Panc1 (cell line): ENCODE measurements at regions not wholly inside any gene's neighbourhood (a gene's known extent, or its start where the extent isn't known, plus 50 kb on each side); places are given as distances from the start of the nearest gene placed in this dataset.

ENCODE experiments used
- ATAC-seq: fragments of 200-7000 bp; cut with Tn5 transposase; 2 replicates; pipeline ENCODE4 v1.9.1; 2020; ENCODE audit warnings: mild to moderate bottlenecking, moderate library complexity
- BruUV-seq: library from RNA; stranded (reverse); fragments of 400-500 nt; replicated peaks from 2 replicates; lab custom pipeline; 2021; lab: Mats Ljungman, UMichigan
- CTCF ChIA-PET: fragments of 300-600 bp; sonication (Branson Sonifier 250); formaldehyde crosslinking; loops from one replicate; lab custom pipeline; 2022; ENCODE audit warnings: antibody characterized with exemption; lab: Charles Lee
- POLR2A ChIA-PET: fragments of 300-600 bp; sonication (Branson Sonifier 250); formaldehyde crosslinking; loops from one replicate; lab custom pipeline; 2022; ENCODE audit warnings: antibody characterized with exemption; lab: Charles Lee
- DNase-seq: peaks from one replicate; pipeline ENCODE4 v3.0.0-alpha.2; 2010; ENCODE audit warnings: low read depth, low spot score
- H3K27ac ChIP-seq: 2 replicates; pipeline ENCODE4 v1.5.1; 2011; ENCODE audit warnings: mild to moderate bottlenecking, low read length, inconsistent platforms
- H3K27me3 ChIP-seq: fragments of 200-500 bp; sonication (Bioruptor generic); 2 replicates; pipeline ENCODE4 v1.6.0; 2014; ENCODE audit warnings: low read length, inconsistent platforms; ENCODE audit not compliant: control insufficient read depth, insufficient read depth
- H3K36me3 ChIP-seq: fragments of 200-500 bp; sonication (Bioruptor generic); 2 replicates; pipeline ENCODE4 v1.5.1; 2014; ENCODE audit warnings: inconsistent platforms, mild to moderate bottlenecking, low read length, moderate library complexity; ENCODE audit not compliant: control insufficient read depth, insufficient read depth
- H3K4me1 ChIP-seq: 2 replicates; pipeline ENCODE4 v1.5.1; 2011; ENCODE audit warnings: inconsistent platforms, mild to moderate bottlenecking, low read length, moderate library complexity; ENCODE audit not compliant: control insufficient read depth, insufficient read depth
- H3K4me3 ChIP-seq, 2 experiments: 2 replicates each; pipeline ENCODE4 v1.5.1; 2011 to 2012; ENCODE audit warnings: low read depth in 2 of 2, low read length in 2 of 2, mild to moderate bottlenecking in 2 of 2, inconsistent platforms in 1 of 2, moderate library complexity in 1 of 2
- H3K9me3 ChIP-seq: fragments of 200-500 bp; sonication (Bioruptor generic); 2 replicates; pipeline ENCODE4 v1.5.1; 2014; ENCODE audit warnings: low read depth, mild to moderate bottlenecking, inconsistent platforms, low read length, moderate library complexity; ENCODE audit not compliant: control insufficient read depth, insufficient read depth
- POLR2AphosphoS5 ChIP-seq: IDR thresholded peaks from 2 replicates; pipeline ENCODE4 v1.6.1; 2012; ENCODE audit warnings: mild to moderate bottlenecking, low read depth, low read length, moderate library complexity
- SIN3A ChIP-seq: IDR thresholded peaks from 2 replicates; pipeline ENCODE4 v1.6.1; 2012; ENCODE audit warnings: low read depth, mild to moderate bottlenecking, low read length, moderate library complexity, borderline replicate concordance; ENCODE audit not compliant: insufficient read depth
- TCF7L2 ChIP-seq: IDR thresholded peaks from 2 replicates; pipeline ENCODE4 v1.6.1; 2011; ENCODE audit warnings: mild to moderate bottlenecking, low read depth, low read length, inconsistent platforms
- in situ Hi-C: cut with HindIII; loops from 2 replicates; pipeline ENCODE4 v1.10.0; 2016; ENCODE audit warnings: low sequenced_read_pairs, low pct_unique_long_range_greater_than_20kb
- intact Hi-C: fragments of 100-400 bp; cut with micrococcal nuclease; formaldehyde crosslinking; loops from one replicate; pipeline ENCODE4 v1.10.0; 2022; ENCODE audit not compliant: unreplicated experiment
- TF ChIP-seq, protein P1 (sequence below), 2 experiments: IDR thresholded peaks; 2 replicates each; pipeline ENCODE4 v1.6.1; 2011 to 2012; ENCODE audit warnings: low read depth in 2 of 2, control low read depth in 1 of 2, low read length in 1 of 2, mild to moderate bottlenecking in 1 of 2, moderate library complexity in 1 of 2; ENCODE audit not compliant: insufficient read depth in 1 of 2
- TF ChIP-seq, protein P2 (sequence below): fragments of 450-650 bp; IDR thresholded peaks from 2 replicates; pipeline ENCODE4 v1.5.1; 2017; ENCODE audit warnings: mild to moderate bottlenecking

DNA sequence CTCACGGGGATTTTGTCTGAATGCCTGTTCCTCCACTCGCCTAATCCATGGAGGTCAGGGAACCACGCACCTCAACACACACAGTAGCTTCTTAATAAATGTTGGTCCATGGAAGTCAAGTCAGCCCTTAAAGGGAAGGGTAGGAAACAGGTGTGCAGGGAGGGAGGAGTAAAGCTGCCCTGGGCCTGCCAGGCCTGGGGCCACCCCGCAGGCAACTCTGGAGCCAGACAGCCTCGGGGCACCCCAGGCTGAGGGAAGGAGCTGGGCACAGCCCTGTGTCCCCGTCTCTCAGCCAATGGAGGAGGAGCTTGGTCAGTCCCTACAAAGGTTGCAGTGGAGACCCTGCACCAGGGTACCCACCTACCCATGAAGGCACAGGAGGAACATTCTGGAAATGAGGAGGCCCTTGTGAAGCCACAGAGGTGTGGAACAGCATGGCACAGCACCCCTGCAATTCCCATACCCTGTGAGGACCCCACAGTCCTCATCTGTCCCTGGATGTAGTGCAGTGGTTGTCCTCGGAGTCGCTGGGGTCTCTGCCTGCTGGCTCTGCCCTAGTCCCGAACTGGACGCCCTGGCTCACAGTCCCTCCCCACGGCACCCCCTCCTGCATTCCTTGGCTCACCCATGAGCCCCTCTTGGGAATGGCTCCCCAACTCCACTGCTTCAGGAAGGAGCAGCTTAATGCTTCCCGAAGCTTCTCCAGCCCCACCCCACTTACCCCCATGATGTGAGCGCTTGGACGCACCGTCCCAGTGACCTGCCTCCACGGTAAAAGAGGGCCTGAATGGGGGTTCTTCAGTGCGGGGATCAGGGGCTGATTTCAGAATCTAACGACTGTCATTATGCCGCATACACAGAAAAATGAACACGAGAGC, 79.2 kb upstream of the INSIG1 start:
- Histone ChIP-seq H3K9me3 (no peaks in the 10 kb centered on the region), H3K27ac (no peak overlapping the region), H3K27me3 (no peaks in the 10 kb centered on the region; the same call in 1 of the 2 replicates), H3K36me3 (no peaks in the 10 kb centered on the region), H3K4me1 (peaks cover 13% of the 10 kb centered on the region), H3K4me3 (no peak overlapping the region)
- no TSS peak for BruUV-seq
- POLR2A ChIA-PET = no interaction called here
- no peak for DNase-seq
- no peak for TF ChIP-seq TCF7L2
- TF ChIP-seq, protein P1, sequence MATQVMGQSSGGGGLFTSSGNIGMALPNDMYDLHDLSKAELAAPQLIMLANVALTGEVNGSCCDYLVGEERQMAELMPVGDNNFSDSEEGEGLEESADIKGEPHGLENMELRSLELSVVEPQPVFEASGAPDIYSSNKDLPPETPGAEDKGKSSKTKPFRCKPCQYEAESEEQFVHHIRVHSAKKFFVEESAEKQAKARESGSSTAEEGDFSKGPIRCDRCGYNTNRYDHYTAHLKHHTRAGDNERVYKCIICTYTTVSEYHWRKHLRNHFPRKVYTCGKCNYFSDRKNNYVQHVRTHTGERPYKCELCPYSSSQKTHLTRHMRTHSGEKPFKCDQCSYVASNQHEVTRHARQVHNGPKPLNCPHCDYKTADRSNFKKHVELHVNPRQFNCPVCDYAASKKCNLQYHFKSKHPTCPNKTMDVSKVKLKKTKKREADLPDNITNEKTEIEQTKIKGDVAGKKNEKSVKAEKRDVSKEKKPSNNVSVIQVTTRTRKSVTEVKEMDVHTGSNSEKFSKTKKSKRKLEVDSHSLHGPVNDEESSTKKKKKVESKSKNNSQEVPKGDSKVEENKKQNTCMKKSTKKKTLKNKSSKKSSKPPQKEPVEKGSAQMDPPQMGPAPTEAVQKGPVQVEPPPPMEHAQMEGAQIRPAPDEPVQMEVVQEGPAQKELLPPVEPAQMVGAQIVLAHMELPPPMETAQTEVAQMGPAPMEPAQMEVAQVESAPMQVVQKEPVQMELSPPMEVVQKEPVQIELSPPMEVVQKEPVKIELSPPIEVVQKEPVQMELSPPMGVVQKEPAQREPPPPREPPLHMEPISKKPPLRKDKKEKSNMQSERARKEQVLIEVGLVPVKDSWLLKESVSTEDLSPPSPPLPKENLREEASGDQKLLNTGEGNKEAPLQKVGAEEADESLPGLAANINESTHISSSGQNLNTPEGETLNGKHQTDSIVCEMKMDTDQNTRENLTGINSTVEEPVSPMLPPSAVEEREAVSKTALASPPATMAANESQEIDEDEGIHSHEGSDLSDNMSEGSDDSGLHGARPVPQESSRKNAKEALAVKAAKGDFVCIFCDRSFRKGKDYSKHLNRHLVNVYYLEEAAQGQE (IDR thresholded peaks at IDR 0.05; ENCODE audit: insufficient read depth in 1 of 2, low read depth in 2 of 2, low read length in 1 of 2) = no peak
- no peak for TF ChIP-seq POLR2AphosphoS5
- TF ChIP-seq, protein P2, sequence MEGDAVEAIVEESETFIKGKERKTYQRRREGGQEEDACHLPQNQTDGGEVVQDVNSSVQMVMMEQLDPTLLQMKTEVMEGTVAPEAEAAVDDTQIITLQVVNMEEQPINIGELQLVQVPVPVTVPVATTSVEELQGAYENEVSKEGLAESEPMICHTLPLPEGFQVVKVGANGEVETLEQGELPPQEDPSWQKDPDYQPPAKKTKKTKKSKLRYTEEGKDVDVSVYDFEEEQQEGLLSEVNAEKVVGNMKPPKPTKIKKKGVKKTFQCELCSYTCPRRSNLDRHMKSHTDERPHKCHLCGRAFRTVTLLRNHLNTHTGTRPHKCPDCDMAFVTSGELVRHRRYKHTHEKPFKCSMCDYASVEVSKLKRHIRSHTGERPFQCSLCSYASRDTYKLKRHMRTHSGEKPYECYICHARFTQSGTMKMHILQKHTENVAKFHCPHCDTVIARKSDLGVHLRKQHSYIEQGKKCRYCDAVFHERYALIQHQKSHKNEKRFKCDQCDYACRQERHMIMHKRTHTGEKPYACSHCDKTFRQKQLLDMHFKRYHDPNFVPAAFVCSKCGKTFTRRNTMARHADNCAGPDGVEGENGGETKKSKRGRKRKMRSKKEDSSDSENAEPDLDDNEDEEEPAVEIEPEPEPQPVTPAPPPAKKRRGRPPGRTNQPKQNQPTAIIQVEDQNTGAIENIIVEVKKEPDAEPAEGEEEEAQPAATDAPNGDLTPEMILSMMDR = no peak
- no peak for TF ChIP-seq SIN3A
- intact Hi-C loops (no loop called here), in situ Hi-C loops (no loop called here)
- CTCF ChIA-PET = no interaction called here
- ATAC-seq = no peak

DNA sequence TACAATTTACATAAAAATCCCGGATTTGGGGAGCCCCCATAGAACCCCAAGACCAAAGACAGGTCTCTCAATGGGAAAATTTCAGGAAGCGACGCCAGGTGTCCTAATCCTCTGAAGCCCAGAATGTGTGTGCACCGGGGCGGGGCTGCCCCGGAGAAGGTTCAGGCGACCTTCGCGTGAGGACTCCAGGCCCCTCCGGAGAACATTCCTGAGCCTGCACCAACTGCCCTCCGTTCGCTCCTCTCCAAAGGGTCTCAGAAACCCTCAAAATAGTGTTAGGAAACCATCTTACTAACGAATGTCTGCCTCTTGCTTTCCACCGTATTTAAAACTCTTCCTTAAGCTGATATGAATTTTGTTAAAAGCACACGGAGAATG, 78.5 kb upstream of the INSIG1 start:
- no TSS peak for BruUV-seq
- TF ChIP-seq POLR2AphosphoS5 (no peak), SIN3A (no peak)
- POLR2A ChIA-PET = no interaction called here
- intact Hi-C loops = no loop called here
- in situ Hi-C loops = no loop called here
- CTCF ChIA-PET = no interaction called here
- Histone ChIP-seq H3K36me3 (no peaks in the 10 kb centered on the region), H3K9me3 (no peaks in the 10 kb centered on the region), H3K27me3 (no peaks in the 10 kb centered on the region; the same call in 1 of the 2 replicates), H3K27ac (no peak overlapping the region), H3K4me3 (no peak overlapping the region), H3K4me1 (peaks cover 8% of the 10 kb centered on the region)
- ATAC-seq = no peak
- DNase-seq = no peak
